Hepatocyte (in vitro differentiated cells): ENCODE measurements at regions not wholly inside any gene's neighbourhood (a gene's known extent, or its start where the extent isn't known, plus 50 kb on each side); places are given as distances from the start of the nearest gene placed in this dataset.

Experiments
- DNase-seq: peaks from one replicate; pipeline ENCODE4 v3.0.0-alpha.2; 2016; ENCODE audit warnings: low spot score
- H2AFZ ChIP-seq: fragments of 200-600 bp; sonication (generic); 2 replicates; pipeline ENCODE4 v1.6.0; 2016; ENCODE audit warnings: antibody characterized with exemption, mild to moderate bottlenecking
- H3K27ac ChIP-seq: fragments of 200-600 bp; sonication (generic); 2 replicates; pipeline ENCODE4 v1.5.1; 2016; ENCODE audit warnings: mild to moderate bottlenecking
- H3K27me3 ChIP-seq: fragments of 200-600 bp; sonication (generic); 2 replicates; pipeline ENCODE4 v1.6.1; 2016
- H3K36me3 ChIP-seq: fragments of 200-600 bp; sonication (generic); replicated peaks from 2 replicates; pipeline ENCODE4 v1.5.1; 2016; ENCODE audit warnings: low read depth; ENCODE audit not compliant: insufficient read depth
- H3K4me1 ChIP-seq: fragments of 200-600 bp; sonication (generic); 2 replicates; pipeline ENCODE4 v1.5.1; 2016; ENCODE audit warnings: mild to moderate bottlenecking, moderate library complexity; ENCODE audit not compliant: insufficient read depth
- H3K4me2 ChIP-seq: fragments of 200-600 bp; sonication (generic); 2 replicates; pipeline ENCODE4 v1.6.0; 2016
- H3K4me3 ChIP-seq: fragments of 200-600 bp; sonication (generic); 2 replicates; pipeline ENCODE4 v1.5.1; 2016; ENCODE audit warnings: mild to moderate bottlenecking
- H3K79me2 ChIP-seq: fragments of 200-600 bp; sonication (generic); 2 replicates; pipeline ENCODE4 v1.6.0; 2017; ENCODE audit warnings: mild to moderate bottlenecking
- H3K9me2 ChIP-seq: fragments of 200-600 bp; sonication (generic); replicated peaks from 2 replicates; pipeline ENCODE4 v1.6.0; 2017; ENCODE audit warnings: mild to moderate bottlenecking; ENCODE audit not compliant: insufficient read depth
- H3K9me3 ChIP-seq: fragments of 200-600 bp; sonication (generic); 2 replicates; pipeline ENCODE4 v1.5.1; 2016; ENCODE audit warnings: low read depth, mild to moderate bottlenecking
- H4K20me1 ChIP-seq: fragments of 200-600 bp; sonication (generic); 2 replicates; pipeline ENCODE4 v1.6.0; 2016; ENCODE audit warnings: mild to moderate bottlenecking; ENCODE audit not compliant: insufficient read depth, poor library complexity, severe bottlenecking
- CTCF ChIP-seq: fragments of 200-600 bp; sonication (generic); IDR thresholded peaks from 2 replicates; pipeline ENCODE4 v1.5.1; 2016; ENCODE audit warnings: antibody characterized with exemption, mild to moderate bottlenecking; ENCODE audit not compliant: poor library complexity
- EZH2 ChIP-seq: fragments of 200-600 bp; sonication (generic); IDR thresholded peaks from 2 replicates; pipeline ENCODE4 v1.6.1; 2016; ENCODE audit warnings: antibody characterized with exemption, mild to moderate bottlenecking, borderline replicate concordance
- EZH2phosphoT487 ChIP-seq: fragments of 200-600 bp; sonication (generic); IDR thresholded peaks from one replicate; pipeline ENCODE4 v1.6.1; 2018; ENCODE audit warnings: antibody characterized with exemption, mild to moderate bottlenecking, low read depth, moderate library complexity; ENCODE audit not compliant: unreplicated experiment, severe bottlenecking
- WGBS: methylation state at CpG from one replicate; pipeline ENCODE4 v1.1.6; 2016; ENCODE audit warnings: low lambda C conversion rate; ENCODE audit errors: missing lambda C conversion rate; 5-methylcytosine and 5-hydroxymethylcytosine counted together

GRCh38 chr10:3691482-3691881 lies 93.5 kb downstream of the KLF6 start:
- no peaks in the 10 kb centered on the region for H3K27me3 ChIP-seq
- TF ChIP-seq EZH2phosphoT487 (no peak), EZH2 (no peak), CTCF (no peak)
- H3K79me2 ChIP-seq, result no peaks in the 10 kb centered on the region
- no peaks in the 10 kb centered on the region for H4K20me1 ChIP-seq
- no peak overlapping the region for H2AFZ ChIP-seq
- no peak overlapping the region for H3K27ac ChIP-seq
- 85% methylated on average over 8 of the region's 8 CpGs for WGBS
- no peak overlapping the region for H3K4me3 ChIP-seq
- H3K4me2 ChIP-seq, result no peak overlapping the region
- H3K9me3 ChIP-seq, result no peaks in the 10 kb centered on the region
- H3K9me2 ChIP-seq, result no peaks in the 10 kb centered on the region
- DNase-seq, result no peak
- no peaks in the 10 kb centered on the region for H3K4me1 ChIP-seq
- no peaks in the 10 kb centered on the region for H3K36me3 ChIP-seq

- DNase-seq, result no peak
- H3K4me3 ChIP-seq, result no peak overlapping the region
- no peaks in the 10 kb centered on the region for H3K27me3 ChIP-seq
- no peaks in the 10 kb centered on the region for H3K9me3 ChIP-seq
- no peaks in the 10 kb centered on the region for H3K36me3 ChIP-seq
- no peaks in the 10 kb centered on the region for H4K20me1 ChIP-seq
- H3K4me2 ChIP-seq, result no peak overlapping the region
- 75% methylated on average over 5 of the region's 5 CpGs for WGBS
- no peaks in the 10 kb centered on the region for H3K4me1 ChIP-seq
- H3K79me2 ChIP-seq, result no peaks in the 10 kb centered on the region
- H3K9me2 ChIP-seq, result no peaks in the 10 kb centered on the region
- H3K27ac ChIP-seq, result no peak overlapping the region
- TF ChIP-seq EZH2, result no peak
- H2AFZ ChIP-seq, result no peak overlapping the region
These were observed 95.0 kb downstream of the KLF6 start for GRCh38 chr10:3689871-3690510.

- H3K36me3 ChIP-seq, result no peaks in the 10 kb centered on the region
- H3K27me3 ChIP-seq, result no peaks in the 10 kb centered on the region
- H3K4me1 ChIP-seq, result no peaks in the 10 kb centered on the region
- H3K4me3 ChIP-seq, result no peak overlapping the region
- H3K9me3 ChIP-seq, result no peaks in the 10 kb centered on the region
- no peaks in the 10 kb centered on the region for H3K79me2 ChIP-seq
- no peak overlapping the region for H2AFZ ChIP-seq
- no peak for DNase-seq
- no peak for TF ChIP-seq EZH2phosphoT487
- H4K20me1 ChIP-seq, result no peaks in the 10 kb centered on the region
- H3K4me2 ChIP-seq, result no peak overlapping the region
- no peak overlapping the region for H3K27ac ChIP-seq
- no peaks in the 10 kb centered on the region for H3K9me2 ChIP-seq
- 79% methylated on average over 5 of the region's 5 CpGs for WGBS
These were observed 97.4 kb downstream of the KLF6 start for GRCh38 chr10:3687510-3688081.

GRCh38 chr10:3685384-3685783 lies 99.6 kb downstream of the KLF6 start:
- Histone ChIP-seq H3K36me3 (no peaks in the 10 kb centered on the region), H3K4me3 (no peak overlapping the region), H3K79me2 (no peaks in the 10 kb centered on the region), H3K4me1 (no peaks in the 10 kb centered on the region), H3K27ac (no peak overlapping the region), H3K9me2 (no peaks in the 10 kb centered on the region), H3K9me3 (no peaks in the 10 kb centered on the region), H2AFZ (no peak overlapping the region), H3K4me2 (no peak overlapping the region), H4K20me1 (no peaks in the 10 kb centered on the region), H3K27me3 (no peaks in the 10 kb centered on the region)
- TF ChIP-seq EZH2phosphoT487 (no peak), EZH2 (no peak), CTCF (no peak)
- no peak for DNase-seq
- WGBS, result 70% methylated on average over 3 of the region's 3 CpGs
